IMR-90 (cell line): ENCODE measurements at regions not wholly inside any gene's neighbourhood (a gene's known extent, or its start where the extent isn't known, plus 50 kb on each side); places are given as distances from the start of the nearest gene placed in this dataset.

ENCODE experiments used
- ATAC-seq: fragments of 200-7000 bp; cut with Tn5 transposase; 2 replicates; pipeline ENCODE4 v1.9.1; 2020; ENCODE audit warnings: low read depth, mild to moderate bottlenecking, moderate library complexity
- BruUV-seq: library from RNA; stranded (reverse); fragments of 400-500 nt; replicated peaks from 2 replicates; lab custom pipeline; 2021; lab: Mats Ljungman, UMichigan
- CTCF ChIA-PET: fragments of 300-600 bp; formaldehyde crosslinking; extraction: SDS; loops from one replicate; lab custom pipeline; 2021; ENCODE audit warnings: antibody characterized with exemption; lab: Yijun Ruan, JAX
- POLR2A ChIA-PET: fragments of 300-600 bp; sonication (Branson Sonifier 250); formaldehyde crosslinking; loops from one replicate; lab custom pipeline; 2022; ENCODE audit warnings: antibody characterized with exemption; ENCODE audit not compliant: unreplicated experiment; lab: Charles Lee
- DNase-seq: peaks from one replicate; pipeline ENCODE4 v3.0.0; 2013
- H2AFZ ChIP-seq: replicated peaks from 2 replicates; pipeline ENCODE3; 2013; ENCODE audit warnings: low read length, mild to moderate bottlenecking; ENCODE audit not compliant: poor library complexity
- H2AK5ac ChIP-seq: 2 replicates; pipeline ENCODE4 v1.6.1; 2013; ENCODE audit warnings: low read depth, low read length, inconsistent platforms
- H2AK9ac ChIP-seq: replicated peaks from 2 replicates; pipeline ENCODE3; 2013; ENCODE audit warnings: mild to moderate bottlenecking, low read depth, low read length, moderate library complexity; ENCODE audit not compliant: poor library complexity
- H2BK120ac ChIP-seq: 2 replicates; pipeline ENCODE4 v1.6.1; 2013; ENCODE audit warnings: low read depth, low read length, inconsistent platforms
- H2BK15ac ChIP-seq: 3 replicates; pipeline ENCODE4 v1.6.1; 2013; ENCODE audit warnings: low read depth, low read length, inconsistent platforms
- H2BK20ac ChIP-seq: 2 replicates; pipeline ENCODE4 v1.6.1; 2013; ENCODE audit warnings: low read depth, mild to moderate bottlenecking, inconsistent platforms, low read length, moderate library complexity
- H2BK5ac ChIP-seq: 2 replicates; pipeline ENCODE4 v1.6.1; 2013; ENCODE audit warnings: mild to moderate bottlenecking, low read depth, low read length, inconsistent platforms; ENCODE audit not compliant: poor library complexity, severe bottlenecking
- H3K14ac ChIP-seq: replicated peaks from 2 replicates; pipeline ENCODE4 v1.6.1; 2013; ENCODE audit warnings: low read depth, low read length, inconsistent platforms
- H3K18ac ChIP-seq: 2 replicates; pipeline ENCODE4 v1.6.1; 2013; ENCODE audit warnings: low read depth, low read length, control low read depth
- H3K23ac ChIP-seq: 2 replicates; pipeline ENCODE4 v1.6.1; 2013; ENCODE audit warnings: low read depth, low read length, inconsistent platforms
- H3K27ac ChIP-seq: 2 replicates; pipeline ENCODE4 v1.5.1; 2013; ENCODE audit warnings: mild to moderate bottlenecking, control low read depth, low read length; ENCODE audit not compliant: insufficient read depth
- H3K27me3 ChIP-seq: 2 replicates; pipeline ENCODE4 v1.6.1; 2013; ENCODE audit warnings: low read length; ENCODE audit not compliant: control insufficient read depth, insufficient read depth
- H3K36me3 ChIP-seq: 2 replicates; pipeline ENCODE4 v1.6.1; 2013; ENCODE audit warnings: low read length, mixed read lengths; ENCODE audit not compliant: control insufficient read depth, insufficient read depth
- H3K4ac ChIP-seq: 2 replicates; pipeline ENCODE4 v1.6.1; 2013; ENCODE audit warnings: low read depth, low read length, inconsistent platforms
- H3K4me1 ChIP-seq: 2 replicates; pipeline ENCODE4 v1.6.1; 2013; ENCODE audit warnings: low read length, mixed read lengths; ENCODE audit not compliant: control insufficient read depth, insufficient read depth
- H3K4me2 ChIP-seq: 2 replicates; pipeline ENCODE4 v1.6.1; 2013; ENCODE audit warnings: low read depth, mild to moderate bottlenecking, control low read depth, low read length, moderate library complexity
- H3K4me3 ChIP-seq: 2 replicates; pipeline ENCODE4 v1.5.1; 2013; ENCODE audit warnings: low read depth, mild to moderate bottlenecking, control low read depth, low read length, moderate library complexity; ENCODE audit not compliant: insufficient read depth
- H3K56ac ChIP-seq: 2 replicates; pipeline ENCODE4 v1.6.1; 2013; ENCODE audit warnings: low read length, inconsistent platforms; ENCODE audit not compliant: insufficient read depth; ENCODE audit errors: extremely low read depth
- H3K79me1 ChIP-seq, 2 experiments: 2 replicates each; pipeline ENCODE4 v1.6.1; 2013; ENCODE audit warnings: low read length in 2 of 2, inconsistent platforms in 1 of 2, low read depth in 1 of 2
- H3K9ac ChIP-seq: 2 replicates; pipeline ENCODE4 v1.6.1; 2013; ENCODE audit warnings: low read depth, low read length, control low read depth
- H3K9me1 ChIP-seq: 2 replicates; pipeline ENCODE4 v1.6.1; 2013; ENCODE audit warnings: low read length, inconsistent platforms; ENCODE audit not compliant: insufficient read depth
- H3K9me3 ChIP-seq: 2 replicates; pipeline ENCODE4 v1.6.1; 2013; ENCODE audit warnings: low read length; ENCODE audit not compliant: control insufficient read depth, insufficient read depth
- H4K20me1 ChIP-seq: 2 replicates; pipeline ENCODE4 v1.6.1; 2013; ENCODE audit warnings: low read length, inconsistent platforms; ENCODE audit not compliant: insufficient read depth
- H4K5ac ChIP-seq: 2 replicates; pipeline ENCODE4 v1.6.1; 2013; ENCODE audit warnings: mild to moderate bottlenecking, low read depth, low read length, control low read depth
- H4K8ac ChIP-seq, 2 experiments: 2 replicates each; pipeline ENCODE4 v1.6.1; 2013; ENCODE audit warnings: low read depth in 2 of 2, low read length in 2 of 2, control low read depth in 1 of 2, inconsistent platforms in 1 of 2
- H4K91ac ChIP-seq: 2 replicates; pipeline ENCODE4 v1.6.1; 2013; ENCODE audit warnings: low read depth, low read length, inconsistent platforms; ENCODE audit not compliant: insufficient read depth
- CHD1 ChIP-seq: IDR thresholded peaks from 2 replicates; pipeline ENCODE4 v1.6.1; 2012; ENCODE audit warnings: low read depth, low read length, improper control_type of control experiment
- MAFK ChIP-seq: IDR thresholded peaks from 2 replicates; pipeline ENCODE4 v1.6.1; 2012; ENCODE audit warnings: low read depth, low read length, improper control_type of control experiment
- MAZ ChIP-seq: IDR thresholded peaks from 2 replicates; pipeline ENCODE4 v1.6.1; 2012; ENCODE audit warnings: low read depth, mild to moderate bottlenecking, low read length, improper control_type of control experiment, moderate library complexity, borderline replicate concordance
- NFE2L2 ChIP-seq: fragments of 150-350 bp; IDR thresholded peaks from 2 replicates; pipeline ENCODE4 v1.6.1; 2016; ENCODE audit warnings: low read depth, mild to moderate bottlenecking, low read length
- POLR2A ChIP-seq: IDR thresholded peaks from 2 replicates; pipeline ENCODE4 v1.6.1; 2012; ENCODE audit warnings: mild to moderate bottlenecking, low read depth, low read length
- WGBS, 2 experiments: methylation state at CpG; one replicate each; pipeline versions ENCODE4 v1.1.5 to v1.1.7; 2013; ENCODE audit warnings: missing lambda C conversion rate in 2 of 2; ENCODE audit not compliant: insufficient read length in 1 of 2; ENCODE audit errors: extremely low coverage in 2 of 2; 5-methylcytosine and 5-hydroxymethylcytosine counted together
- dilution Hi-C: fragments of 300-500 bp; cut with HindIII; formaldehyde crosslinking; loops from one replicate; pipeline ENCODE4 v1.14.3; 2018; ENCODE audit warnings: low sequenced_read_pairs; ENCODE audit not compliant: unreplicated experiment
- in situ Hi-C: fragments of 300-500 bp; cut with MboI; formaldehyde crosslinking; loops from 3 replicates; pipeline ENCODE4 v1.14.3; 2019; ENCODE audit warnings: low sequenced_read_pairs, inconsistent platforms, mixed read lengths
- intact Hi-C: fragments of 100-400 bp; cut with micrococcal nuclease; formaldehyde crosslinking; loops from 2 replicates; pipeline ENCODE4 v1.10.0; 2022

GRCh38 chr5:79875230-79875629 is 115.8 kb downstream of the MTX3 start:
- H3K18ac ChIP-seq: no peak overlapping the region
- no peak overlapping the region for H2AK9ac ChIP-seq
- no peaks in the 10 kb centered on the region for H3K79me1 ChIP-seq
- DNase-seq (no peak), ATAC-seq (no peak)
- H4K20me1 ChIP-seq: no peaks in the 10 kb centered on the region
- no TSS peak for BruUV-seq
- no CpG with 5 or more reads among the region's 10 CpGs for WGBS, 2 experiments
- H3K56ac ChIP-seq: no peak overlapping the region
- H2BK15ac ChIP-seq: no peak overlapping the region
- H2BK120ac ChIP-seq: no peak overlapping the region
- no peak overlapping the region for H2BK5ac ChIP-seq
- no peak overlapping the region for H3K27ac ChIP-seq
- intact Hi-C loops (no loop called here), dilution Hi-C loops (no loop called here), in situ Hi-C loops (no loop called here)
- H3K36me3 ChIP-seq: no peaks in the 10 kb centered on the region
- no peak overlapping the region for H3K14ac ChIP-seq
- no peak overlapping the region for H4K91ac ChIP-seq
- no peak overlapping the region for H3K23ac ChIP-seq
- CTCF ChIA-PET: no interaction called here
- no peak overlapping the region for H3K4me2 ChIP-seq
- H4K8ac ChIP-seq: no peak overlapping the region
- H2BK20ac ChIP-seq: no peak overlapping the region
- H2AK5ac ChIP-seq: no peak overlapping the region
- H3K9ac ChIP-seq: no peak overlapping the region
- H4K5ac ChIP-seq: no peak overlapping the region
- POLR2A ChIA-PET: no interaction called here
- no peak overlapping the region for H2AFZ ChIP-seq
- no peaks in the 10 kb centered on the region for H3K9me3 ChIP-seq
- peaks cover 24% of the 10 kb centered on the region for H3K27me3 ChIP-seq
- H3K4me3 ChIP-seq: no peak overlapping the region
- TF ChIP-seq POLR2A (no peak), MAZ (no peak), NFE2L2 (no peak), CHD1 (no peak), MAFK (no peak)
- H3K4me1 ChIP-seq: no peaks in the 10 kb centered on the region
- H3K4ac ChIP-seq: no peak overlapping the region
- no peaks in the 10 kb centered on the region for H3K9me1 ChIP-seq
